K562 (cell line): ENCODE measurements at regions not wholly inside any gene's neighbourhood (a gene's known extent, or its start where the extent isn't known, plus 50 kb on each side); places are given as distances from the start of the nearest gene placed in this dataset.

Source experiments
- ATAC-seq: fragments of 200-7000 bp; cut with Tn5 transposase; 3 replicates; pipeline ENCODE4 v1.9.1; 2020; ENCODE audit warnings: moderate library complexity
- BruUV-seq: library from RNA; stranded (reverse); fragments of 400-500 nt; replicated peaks from 2 replicates; lab custom pipeline; 2021; lab: Mats Ljungman, UMichigan
- CTCF ChIA-PET: fragments of 300-600 bp; formaldehyde crosslinking; extraction: SDS; loops from one replicate; lab custom pipeline; 2021; ENCODE audit warnings: low intra/inter-chr PET ratio; lab: Yijun Ruan, JAX
- POLR2A ChIA-PET: fragments of 300-600, 350-650 bp; sonication (Branson Sonifier 250); formaldehyde crosslinking; extraction: SDS; loops from one replicate; lab custom pipeline; 2021; ENCODE audit warnings: antibody characterized with exemption, inconsistent platforms; lab: Yijun Ruan, JAX
- DNase-seq, 4 experiments: peaks; one replicate each; pipeline versions ENCODE4 v3.0.0 to v3.0.0-alpha.2; 2011 to 2018; ENCODE audit warnings: low spot score in 3 of 4, mixed read lengths in 3 of 4; ENCODE audit errors: extremely low read depth in 1 of 4
- FAIRE-seq: peaks from 2 replicates; lab custom pipeline; 2011; peaks lifted over from hg19 to GRCh38; lab: Jason Lieb, UNC
- H2AFZ ChIP-seq: 2 replicates; pipeline ENCODE4 v1.6.0; 2011; ENCODE audit warnings: low read depth, low read length, control low read depth, inconsistent platforms
- H3K27ac ChIP-seq: fragments of 200-600 bp; 3 replicates; pipeline ENCODE4 v1.8.0; 2011; ENCODE audit warnings: low read depth, mild to moderate bottlenecking, control low read depth, inconsistent platforms, low read length, moderate library complexity, mixed read lengths; ENCODE audit errors: extremely low read depth
- H3K27me3 ChIP-seq, 2 experiments: fragments of 300-600 bp in 1 of 2; 2 replicates in 1 of 2; 3 replicates in 1 of 2; pipeline versions ENCODE4 v1.6.0 to v1.8.0; 2011; ENCODE audit warnings: inconsistent platforms in 2 of 2, low read length in 2 of 2, mild to moderate bottlenecking in 1 of 2, mixed read lengths in 1 of 2, moderate library complexity in 1 of 2; ENCODE audit not compliant: control insufficient read depth in 2 of 2, insufficient read depth in 2 of 2
- H3K36me3 ChIP-seq: fragments of 300-600 bp; 3 replicates; pipeline ENCODE4 v1.8.0; 2011; ENCODE audit warnings: mild to moderate bottlenecking, low read length, inconsistent platforms; ENCODE audit not compliant: control insufficient read depth, insufficient read depth
- H3K4me1 ChIP-seq, 2 experiments: fragments of 200-600 bp in 1 of 2; replicated peaks in 1 of 2; 2 replicates in 1 of 2; 3 replicates in 1 of 2; pipeline versions ENCODE4 v1.5.1 to v1.8.0; 2011; ENCODE audit warnings: inconsistent platforms in 2 of 2, low read length in 2 of 2, mild to moderate bottlenecking in 1 of 2, mixed read lengths in 1 of 2, moderate library complexity in 1 of 2; ENCODE audit not compliant: control insufficient read depth in 2 of 2, insufficient read depth in 2 of 2
- H3K4me2 ChIP-seq: 2 replicates; pipeline ENCODE4 v1.6.1; 2011; ENCODE audit warnings: low read length, control low read depth, inconsistent platforms, mixed read lengths; ENCODE audit not compliant: insufficient read depth
- H3K4me3 ChIP-seq: fragments of 200-600 bp; sonication (generic), shearing (Covaris generic); 2 replicates; pipeline ENCODE4 v1.5.1; 2016; ENCODE audit warnings: control low read depth, inconsistent platforms
- H3K79me2 ChIP-seq: fragments of 200-600 bp; 3 replicates; pipeline ENCODE4 v1.8.0; 2011; ENCODE audit warnings: low read length, inconsistent platforms; ENCODE audit not compliant: control insufficient read depth, insufficient read depth
- H3K9ac ChIP-seq, 2 experiments: 2 replicates each; pipeline versions ENCODE4 v1.6.0 to v1.6.1; 2011; ENCODE audit warnings: low read depth in 2 of 2, low read length in 2 of 2, control low read depth in 1 of 2, inconsistent platforms in 1 of 2, mild to moderate bottlenecking in 1 of 2, mixed read lengths in 1 of 2; ENCODE audit not compliant: insufficient read depth in 1 of 2
- H3K9me1 ChIP-seq: one replicate; pipeline ENCODE4 v1.6.0; 2011; ENCODE audit warnings: inconsistent platforms, mild to moderate bottlenecking, low read length, moderate library complexity; ENCODE audit not compliant: control insufficient read depth, insufficient read depth
- H3K9me3 ChIP-seq: replicated peaks from 2 replicates; pipeline ENCODE4 v1.5.1; 2011; ENCODE audit warnings: low read depth, low read length, inconsistent platforms; ENCODE audit not compliant: control insufficient read depth, insufficient read depth
- H4K20me1 ChIP-seq: replicated peaks from 2 replicates; pipeline ENCODE4 v1.6.1; 2011; ENCODE audit warnings: low read length, inconsistent platforms, mixed read lengths; ENCODE audit not compliant: control insufficient read depth, insufficient read depth
- CTCF ChIP-seq, 3 experiments: IDR thresholded peaks in 2 of 3; conservative IDR thresholded peaks in 1 of 3; 2 replicates each; pipeline ENCODE4 v1.5.1; 2011 to 2012; ENCODE audit warnings: low read length in 3 of 3, mild to moderate bottlenecking in 3 of 3, control low read depth in 2 of 3, improper control_type of control experiment in 1 of 3, inconsistent platforms in 1 of 3, low read depth in 1 of 3, mixed read lengths in 1 of 3, moderate library complexity in 1 of 3; ENCODE audit not compliant: insufficient read depth in 2 of 3
- NFXL1 ChIP-seq: fragments of 450-650 bp; formaldehyde crosslinking; IDR thresholded peaks from 2 replicates; pipeline ENCODE4 v1.4.0; 2021; ENCODE audit warnings: mild to moderate bottlenecking
- PCBP1 ChIP-seq: fragments of 200-400 bp; formaldehyde crosslinking; IDR thresholded peaks from 2 replicates; pipeline ENCODE4 v1.6.1; 2018; ENCODE audit warnings: mild to moderate bottlenecking, low read depth, low read length; ENCODE audit not compliant: poor library complexity, severe bottlenecking
- PKNOX1 ChIP-seq: fragments of 450-650 bp; IDR thresholded peaks from 2 replicates; pipeline ENCODE4 v1.6.1; 2016
- TFAM ChIP-seq: fragments of 250-450 bp; sonication (Bioruptor Pico); conservative IDR thresholded peaks from 2 replicates; pipeline ENCODE4 v1.5.0; 2021; ENCODE audit warnings: mild to moderate bottlenecking, moderate library complexity
- YY1 ChIP-seq, 3 experiments: IDR thresholded peaks; 2 replicates each; pipeline ENCODE4 v1.6.1; 2011; ENCODE audit warnings: low read length in 2 of 3, mild to moderate bottlenecking in 2 of 3, moderate library complexity in 2 of 3, borderline replicate concordance in 1 of 3, control low read depth in 1 of 3, low read depth in 1 of 3; ENCODE audit not compliant: insufficient read depth in 3 of 3, insufficient replicate concordance in 2 of 3, control insufficient read depth in 1 of 3, insufficient read length in 1 of 3; ENCODE audit errors: extremely low read depth in 1 of 3
- ZNF592 ChIP-seq: fragments of 450-650 bp; IDR thresholded peaks from 2 replicates; pipeline ENCODE4 v1.6.1; 2017; ENCODE audit warnings: antibody characterized with exemption, mild to moderate bottlenecking
- WGBS: fragments of 100-300 bp; shearing (Covaris generic); methylation state at CpG from one replicate; pipeline ENCODE4 v1.1.6; 2016; ENCODE audit warnings: low coverage, mixed read lengths; ENCODE audit not compliant: insufficient coverage; ENCODE audit errors: missing lambda C conversion rate; 5-methylcytosine and 5-hydroxymethylcytosine counted together
- in situ Hi-C: fragments of 300-500 bp; cut with MboI; formaldehyde crosslinking; loops from 4 replicates; pipeline ENCODE4 v1.15.0; 2018; ENCODE audit warnings: inconsistent platforms, mixed read lengths
- intact Hi-C: fragments of 100-400 bp; cut with micrococcal nuclease; formaldehyde crosslinking; loops from 2 replicates; pipeline ENCODE4 v1.14.2; 2022

- Histone ChIP-seq H3K27ac (peak overlapping the region; percentile 43), H4K20me1 (no peaks in the 10 kb centered on the region), H3K79me2 (no peaks in the 10 kb centered on the region), H3K4me2 (peak overlapping the region; percentile 56), H3K9me3 (peaks cover 2% of the 10 kb centered on the region), H3K9me1 (no peaks in the 10 kb centered on the region), H3K4me1 (no peaks in the 10 kb centered on the region; a peak in 1 of 5 replicates), H3K9ac (peak overlapping the region in 1 of 2 experiments; percentile 34; a peak in 1 of 4 replicates), H2AFZ (peak overlapping the region; percentile 85), H3K4me3 (no peak overlapping the region), H3K27me3 (no peaks in the 10 kb centered on the region), H3K36me3 (no peaks in the 10 kb centered on the region)
- TF ChIP-seq CTCF (IDR thresholded peaks at IDR 0.05 in 2 of 3, conservative IDR thresholded peaks at IDR 0.05 in 1 of 3; ENCODE audit: insufficient read depth in 2 of 3, low read depth in 1 of 3, low read length in 3 of 3) (no peak), PKNOX1 (peak; percentile 50; the same call in 1 of the 2 replicates), TFAM (CRISPR knock-in tag) (no peak), NFXL1 (no peak), YY1 (IDR thresholded peaks at IDR 0.05; ENCODE audit: borderline replicate concordance in 1 of 3, control insufficient read depth in 1 of 3, extremely low read depth in 1 of 3, insufficient read depth in 3 of 3, insufficient read length in 1 of 3, insufficient replicate concordance in 2 of 3, low read depth in 1 of 3, low read length in 2 of 3) (peak in 1 of 3 experiments; percentile 77), PCBP1 (no peak), ZNF592 (0 out of 2 replicates have a peak, but pooled peaks have one; percentile 47)
- ChIA-PET POLR2A (no interaction called here), CTCF (no interaction called here)
- BruUV-seq = no TSS peak
- peak in 1 of 4 experiments; percentile 14 for DNase-seq
- intact Hi-C loops (no loop called here), in situ Hi-C loops (no loop called here)
- no peak; the same call in 2 of the 3 replicates for ATAC-seq
- 48% methylated on average over 5 of the region's 5 CpGs for WGBS
- FAIRE-seq = no peak
These were observed 71.4 kb upstream of the NMU start for GRCh38 chr4:55707507-55707906.
